GM12878 (cell line): ENCODE measurements at regions not wholly inside any gene's neighbourhood (a gene's known extent, or its start where the extent isn't known, plus 50 kb on each side); places are given as distances from the start of the nearest gene placed in this dataset.

ENCODE experiments used
- ATAC-seq: fragments of 200-7000 bp; cut with Tn5 transposase; 3 replicates; pipeline ENCODE4 v1.9.1; 2020; ENCODE audit warnings: mild to moderate bottlenecking, moderate library complexity
- BruUV-seq: library from RNA; stranded (reverse); fragments of 400-500 nt; replicated peaks from 2 replicates; lab custom pipeline; 2021; lab: Mats Ljungman, UMichigan
- CTCF ChIA-PET: fragments of 300-600 bp; sonication (Branson Sonifier 250); formaldehyde crosslinking; extraction: SDS; loops from one replicate; lab custom pipeline; 2021; ENCODE audit warnings: inconsistent platforms; lab: Yijun Ruan, JAX
- POLR2A ChIA-PET: fragments of 350-600 bp; formaldehyde crosslinking; extraction: SDS; loops from one replicate; lab custom pipeline; 2021; ENCODE audit warnings: inconsistent platforms; lab: Charles Lee
- RAD21 ChIA-PET: fragments of 300-600 bp; sonication (Branson Sonifier 250); formaldehyde crosslinking; loops from one replicate; lab custom pipeline; 2023; ENCODE audit warnings: antibody characterized with exemption; ENCODE audit not compliant: unreplicated experiment; lab: Charles Lee
- SMC1A ChIA-PET: fragments of 300-600 bp; sonication (Branson Sonifier 250); formaldehyde crosslinking; loops from one replicate; lab custom pipeline; 2023; ENCODE audit not compliant: unreplicated experiment, uncharacterized antibody; lab: Charles Lee
- DNase-seq: peaks from one replicate; pipeline ENCODE4 v3.0.0-alpha.2; 2011; ENCODE audit warnings: low read depth, low spot score
- FAIRE-seq: peaks from 3 replicates; lab custom pipeline; 2011; peaks lifted over from hg19 to GRCh38; lab: Jason Lieb, UNC
- H2AFZ ChIP-seq: 2 replicates; pipeline ENCODE4 v1.6.0; 2011; ENCODE audit warnings: low read depth, low read length, control low read depth; ENCODE audit not compliant: control insufficient read depth
- H3K27ac ChIP-seq: 2 replicates; pipeline ENCODE4 v1.5.1; 2011; ENCODE audit warnings: control low read depth; ENCODE audit not compliant: control insufficient read depth, insufficient read depth
- H3K27me3 ChIP-seq, 2 experiments: replicated peaks in 1 of 2; 2 replicates each; pipeline versions ENCODE4 v1.6.0 to v1.6.1; 2011; ENCODE audit warnings: low read length in 1 of 2; ENCODE audit not compliant: control insufficient read depth in 2 of 2, insufficient read depth in 2 of 2
- H3K36me3 ChIP-seq, 2 experiments: 2 replicates each; pipeline ENCODE4 v1.5.1; 2011; ENCODE audit warnings: low read length in 1 of 2; ENCODE audit not compliant: control insufficient read depth in 2 of 2, insufficient read depth in 2 of 2
- H3K4me1 ChIP-seq: 2 replicates; pipeline ENCODE4 v1.6.1; 2011; ENCODE audit warnings: mild to moderate bottlenecking, low read length, moderate library complexity, mixed read lengths; ENCODE audit not compliant: control insufficient read depth, insufficient read depth
- H3K4me2 ChIP-seq: 2 replicates; pipeline ENCODE4 v1.6.0; 2011; ENCODE audit warnings: control low read depth; ENCODE audit not compliant: control insufficient read depth, insufficient read depth
- H3K4me3 ChIP-seq: fragments of 200-600 bp; sonication (generic); 2 replicates; pipeline ENCODE4 v1.5.1; 2016
- H3K79me2 ChIP-seq: 2 replicates; pipeline ENCODE4 v1.6.0; 2011; ENCODE audit warnings: low read length; ENCODE audit not compliant: control insufficient read depth, insufficient read depth
- H3K9ac ChIP-seq: 2 replicates; pipeline ENCODE4 v1.8.0; 2011; ENCODE audit warnings: low read length, control low read depth, mixed read lengths; ENCODE audit not compliant: control insufficient read depth, insufficient read depth
- H3K9me3 ChIP-seq: replicated peaks from 3 replicates; pipeline ENCODE4 v1.5.1; 2011; ENCODE audit warnings: mild to moderate bottlenecking, low read length; ENCODE audit not compliant: control insufficient read depth, insufficient read depth
- H4K20me1 ChIP-seq: 2 replicates; pipeline ENCODE4 v1.6.0; 2011; ENCODE audit not compliant: control insufficient read depth, insufficient read depth
- CREM ChIP-seq: IDR thresholded peaks from 2 replicates; pipeline ENCODE4 v1.6.1; 2014; ENCODE audit warnings: antibody characterized with exemption, low read depth
- EED ChIP-seq: sonication (generic); IDR thresholded peaks from 2 replicates; pipeline ENCODE4 v1.6.1; 2016; ENCODE audit warnings: antibody characterized with exemption, low read depth
- GABPA ChIP-seq: IDR thresholded peaks from 2 replicates; pipeline ENCODE4 v1.6.1; 2014; ENCODE audit warnings: antibody characterized with exemption, low read depth, mild to moderate bottlenecking, inconsistent platforms
- IKZF2 ChIP-seq, 2 experiments: fragments of 450-650 bp; IDR thresholded peaks; 2 replicates each; pipeline ENCODE4 v1.6.1; 2017; ENCODE audit warnings: mild to moderate bottlenecking in 2 of 2, moderate library complexity in 2 of 2
- NR2C2 ChIP-seq: IDR thresholded peaks from 2 replicates; pipeline ENCODE4 v1.6.1; 2011; ENCODE audit warnings: borderline replicate concordance, low read depth; ENCODE audit not compliant: control insufficient read depth, insufficient read length
- RELA ChIP-seq: fragments of 450-650 bp; IDR thresholded peaks from 2 replicates; pipeline ENCODE4 v1.8.0; 2014; ENCODE audit warnings: borderline replicate concordance; ENCODE audit not compliant: partially characterized antibody
- RUNX3 ChIP-seq: IDR thresholded peaks from 2 replicates; pipeline ENCODE4 v1.6.1; 2012; ENCODE audit warnings: low read length, inconsistent platforms
- SP1 ChIP-seq: IDR thresholded peaks from one replicate; pipeline ENCODE4 v1.6.1; 2011; ENCODE audit warnings: low read depth, low read length
- SREBF2 ChIP-seq: IDR thresholded peaks from 2 replicates; pipeline ENCODE4 v1.6.1; 2012; ENCODE audit warnings: mild to moderate bottlenecking, low read length
- TCF3 ChIP-seq: IDR thresholded peaks from 2 replicates; pipeline ENCODE4 v1.6.1; 2012; ENCODE audit warnings: low read depth, mild to moderate bottlenecking, low read length, borderline replicate concordance; ENCODE audit not compliant: insufficient read depth
- USF2 ChIP-seq: IDR thresholded peaks from 2 replicates; pipeline ENCODE4 v1.6.1; 2011; ENCODE audit warnings: low read depth, low read length, improper control_type of control experiment, borderline replicate concordance
- WRNIP1 ChIP-seq: IDR thresholded peaks from 2 replicates; pipeline ENCODE4 v1.6.1; 2011; ENCODE audit warnings: low read depth, low read length, improper control_type of control experiment, borderline replicate concordance
- ZBTB4 ChIP-seq: fragments of 450-650 bp; formaldehyde crosslinking; IDR thresholded peaks from 2 replicates; pipeline ENCODE4 v1.4.0; 2022; ENCODE audit warnings: mild to moderate bottlenecking, moderate library complexity
- ZBTB40 ChIP-seq: fragments of 450-650 bp; IDR thresholded peaks from 2 replicates; pipeline ENCODE4 v1.6.1; 2016; ENCODE audit warnings: mild to moderate bottlenecking, moderate library complexity, borderline replicate concordance
- WGBS: methylation state at CpG from one replicate; pipeline ENCODE4 v1.1.6; 2016; ENCODE audit warnings: low lambda C conversion rate; ENCODE audit not compliant: insufficient replicate concordance, insufficient coverage; ENCODE audit errors: missing lambda C conversion rate; 5-methylcytosine and 5-hydroxymethylcytosine counted together
- in situ Hi-C: fragments of 300-500 bp; cut with MboI; formaldehyde crosslinking; loops from 9 replicates; pipeline ENCODE4 v1.14.3; 2018; ENCODE audit warnings: mixed read lengths
- intact Hi-C: fragments of 100-400 bp; cut with micrococcal nuclease; formaldehyde crosslinking; loops from one replicate; pipeline ENCODE4 v1.14.2; 2022; ENCODE audit not compliant: unreplicated experiment

- TF ChIP-seq USF2: no peak
Observed at GRCh38 chr3:80230962-80231361, 463.2 kb upstream of the ROBO1 start (continued).

GRCh38 chr3:80227216-80227615, 459.4 kb upstream of the ROBO1 start:
- TF ChIP-seq NR2C2 (no peak), GABPA (no peak), RELA (no peak), RUNX3 (no peak), WRNIP1 (no peak), ZBTB4 (CRISPR knock-in tag) (no peak), ZBTB40 (no peak), EED (no peak), IKZF2 (IDR thresholded peaks at IDR 0.05) (no peak), SP1 (no peak), SREBF2 (no peak), TCF3 (no peak), CREM (no peak)
- ChIA-PET CTCF (no interaction called here), RAD21 (no interaction called here), POLR2A (no interaction called here), SMC1A (no interaction called here)
- 0% methylated on average over 1 of the region's 1 CpG for WGBS
- Histone ChIP-seq H3K4me1 (no peaks in the 10 kb centered on the region), H3K79me2 (no peaks in the 10 kb centered on the region), H2AFZ (no peak overlapping the region), H3K9me3 (no peaks in the 10 kb centered on the region), H3K27ac (no peak overlapping the region), H3K36me3 (no peaks in the 10 kb centered on the region), H3K4me3 (no peak overlapping the region), H3K9ac (no peak overlapping the region), H4K20me1 (no peaks in the 10 kb centered on the region), H3K27me3 (no peaks in the 10 kb centered on the region), H3K4me2 (no peak overlapping the region)
- no peak for ATAC-seq
- intact Hi-C loops (no loop called here), in situ Hi-C loops (no loop called here)
- BruUV-seq: no TSS peak
- no peak for FAIRE-seq
- no peak for DNase-seq
